GM12892 (cell line): ENCODE measurements at regions not wholly inside any gene's neighbourhood (a gene's known extent, or its start where the extent isn't known, plus 50 kb on each side); places are given as distances from the start of the nearest gene placed in this dataset.

Experiments
- POLR2A ChIP-seq: IDR thresholded peaks from 2 replicates; pipeline ENCODE4 v1.6.1; 2011; ENCODE audit warnings: low read depth, low read length, control low read depth
- TAF1 ChIP-seq: IDR thresholded peaks from 2 replicates; pipeline ENCODE4 v1.6.1; 2011; ENCODE audit warnings: low read depth, mild to moderate bottlenecking, control low read depth, low read length, borderline replicate concordance

DNA sequence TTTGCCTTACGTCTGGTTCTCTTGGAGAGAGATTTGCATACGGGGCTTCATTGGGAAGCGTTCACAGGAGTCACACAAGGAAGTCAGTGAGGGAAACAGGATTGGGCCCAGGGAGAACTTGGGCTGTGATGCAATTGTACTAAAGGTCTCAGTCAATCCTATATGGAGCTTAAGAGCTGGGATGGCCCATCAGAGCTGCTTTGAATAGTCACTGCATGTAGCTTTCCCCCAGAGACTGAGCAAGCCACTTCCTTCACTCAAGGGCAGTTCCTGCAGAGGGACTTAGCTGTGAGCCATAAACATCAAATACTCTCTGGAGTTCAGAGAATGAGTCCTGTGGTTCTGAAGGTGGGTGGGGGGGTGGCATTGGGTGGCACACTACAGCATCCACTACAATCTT is 605.4 kb downstream of the MED13L start:
- TF ChIP-seq POLR2A (no peak), TAF1 (no peak)
